Neural progenitor cell (in vitro differentiated cells): ENCODE measurements at regions not wholly inside any gene's neighbourhood (a gene's known extent, or its start where the extent isn't known, plus 50 kb on each side); places are given as distances from the start of the nearest gene placed in this dataset.
A peak's percentile ranks its signal among the peaks of the same experiment; 100 is the strongest.

Experiments
- DNase-seq: peaks from one replicate; pipeline ENCODE4 v3.0.0-alpha.2; 2016; ENCODE audit warnings: low spot score
- H2AFZ ChIP-seq: fragments of 200-600 bp; sonication (generic); replicated peaks from 2 replicates; pipeline ENCODE4 v1.6.1; 2016; ENCODE audit warnings: antibody characterized with exemption
- H3F3A ChIP-seq: fragments of 200-600 bp; sonication (generic); 2 replicates; pipeline ENCODE4 v1.6.1; 2016; ENCODE audit warnings: antibody characterized with exemption, low read depth
- H3K27ac ChIP-seq: fragments of 200-600 bp; sonication (generic); 2 replicates; pipeline ENCODE4 v1.5.1; 2016; ENCODE audit warnings: mild to moderate bottlenecking
- H3K27me3 ChIP-seq: fragments of 200-600 bp; sonication (generic); 2 replicates; pipeline ENCODE4 v1.6.1; 2016; ENCODE audit warnings: mild to moderate bottlenecking, moderate library complexity
- H3K36me3 ChIP-seq: fragments of 200-600 bp; sonication (generic); 2 replicates; pipeline ENCODE4 v1.5.1; 2016
- H3K4me1 ChIP-seq: fragments of 200-600 bp; sonication (generic); 2 replicates; pipeline ENCODE4 v1.6.1; 2016; ENCODE audit warnings: mixed run types
- H3K4me2 ChIP-seq: fragments of 200-600 bp; sonication (generic); 2 replicates; pipeline ENCODE4 v1.6.1; 2016
- H3K4me3 ChIP-seq: fragments of 200-600 bp; sonication (generic); 2 replicates; pipeline ENCODE4 v1.5.1; 2016
- H3K79me2 ChIP-seq: fragments of 200-600 bp; sonication (generic); 2 replicates; pipeline ENCODE4 v1.6.1; 2016; ENCODE audit warnings: low read depth
- H3K9ac ChIP-seq: fragments of 200-600 bp; sonication (generic); 2 replicates; pipeline ENCODE4 v1.6.1; 2016
- H3K9me3 ChIP-seq: fragments of 200-600 bp; sonication (generic); 2 replicates; pipeline ENCODE4 v1.5.1; 2016; ENCODE audit warnings: low read depth
- H4K20me1 ChIP-seq: fragments of 200-600 bp; sonication (generic); 2 replicates; pipeline ENCODE4 v1.6.1; 2016; ENCODE audit warnings: low read depth
- H3K27ac Mint-ChIP-seq: 3 replicates; pipeline ENCODE4 v1.8.0; 2021; ENCODE audit warnings: mixed read lengths
- H3K27me3 Mint-ChIP-seq: 2 replicates; pipeline ENCODE4 v1.8.0; 2022; ENCODE audit warnings: low read depth, mild to moderate bottlenecking, inconsistent platforms, moderate library complexity, mixed read lengths; ENCODE audit not compliant: insufficient read depth
- H3K36me3 Mint-ChIP-seq: 3 replicates; pipeline ENCODE4 v1.8.0; 2021; ENCODE audit warnings: mixed read lengths
- H3K4me1 Mint-ChIP-seq: 3 replicates; pipeline ENCODE4 v1.8.0; 2021; ENCODE audit warnings: mixed read lengths
- H3K4me3 Mint-ChIP-seq: 3 replicates; pipeline ENCODE4 v1.8.0; 2021; ENCODE audit warnings: mild to moderate bottlenecking, moderate library complexity, mixed read lengths
- H3K9me3 Mint-ChIP-seq: 3 replicates; pipeline ENCODE4 v1.8.0; 2020; ENCODE audit warnings: mixed read lengths
- EZH2 ChIP-seq: fragments of 200-600 bp; sonication (generic); IDR thresholded peaks from 2 replicates; pipeline ENCODE4 v1.6.1; 2017; ENCODE audit warnings: antibody characterized with exemption, mild to moderate bottlenecking, moderate library complexity
- EZH2phosphoT487 ChIP-seq: fragments of 200-600 bp; sonication (generic); IDR thresholded peaks from 2 replicates; pipeline ENCODE4 v1.6.1; 2017; ENCODE audit warnings: antibody characterized with exemption
- TF ChIP-seq, protein P1 (sequence below): fragments of 200-600 bp; sonication (generic); IDR thresholded peaks from 2 replicates; pipeline ENCODE4 v1.5.1; 2017; ENCODE audit warnings: antibody characterized with exemption, mild to moderate bottlenecking

- Mint-ChIP-seq H3K36me3 (no peaks in the 10 kb centered on the region), H3K27ac (no peak overlapping the region), H3K9me3 (peaks cover 6% of the 10 kb centered on the region), H3K27me3 (peaks cover 2% of the 10 kb centered on the region), H3K4me1 (no peaks in the 10 kb centered on the region), H3K4me3 (no peak overlapping the region)
- Histone ChIP-seq H3K4me1 (peaks cover 5% of the 10 kb centered on the region), H3K27me3 (no peaks in the 10 kb centered on the region), H3F3A (no peaks in the 10 kb centered on the region), H3K79me2 (no peaks in the 10 kb centered on the region), H2AFZ (no peak overlapping the region), H3K27ac (no peak overlapping the region), H3K9me3 (no peaks in the 10 kb centered on the region), H3K36me3 (no peaks in the 10 kb centered on the region), H3K4me3 (no peak overlapping the region), H3K4me2 (no peak overlapping the region), H4K20me1 (no peaks in the 10 kb centered on the region), H3K9ac (no peak overlapping the region)
- TF ChIP-seq, protein P1, sequence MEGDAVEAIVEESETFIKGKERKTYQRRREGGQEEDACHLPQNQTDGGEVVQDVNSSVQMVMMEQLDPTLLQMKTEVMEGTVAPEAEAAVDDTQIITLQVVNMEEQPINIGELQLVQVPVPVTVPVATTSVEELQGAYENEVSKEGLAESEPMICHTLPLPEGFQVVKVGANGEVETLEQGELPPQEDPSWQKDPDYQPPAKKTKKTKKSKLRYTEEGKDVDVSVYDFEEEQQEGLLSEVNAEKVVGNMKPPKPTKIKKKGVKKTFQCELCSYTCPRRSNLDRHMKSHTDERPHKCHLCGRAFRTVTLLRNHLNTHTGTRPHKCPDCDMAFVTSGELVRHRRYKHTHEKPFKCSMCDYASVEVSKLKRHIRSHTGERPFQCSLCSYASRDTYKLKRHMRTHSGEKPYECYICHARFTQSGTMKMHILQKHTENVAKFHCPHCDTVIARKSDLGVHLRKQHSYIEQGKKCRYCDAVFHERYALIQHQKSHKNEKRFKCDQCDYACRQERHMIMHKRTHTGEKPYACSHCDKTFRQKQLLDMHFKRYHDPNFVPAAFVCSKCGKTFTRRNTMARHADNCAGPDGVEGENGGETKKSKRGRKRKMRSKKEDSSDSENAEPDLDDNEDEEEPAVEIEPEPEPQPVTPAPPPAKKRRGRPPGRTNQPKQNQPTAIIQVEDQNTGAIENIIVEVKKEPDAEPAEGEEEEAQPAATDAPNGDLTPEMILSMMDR = peak; percentile 38
- no peak for TF ChIP-seq EZH2
- DNase-seq = peak; percentile 8
These were observed 121.1 kb downstream of the SPATA18 start for GRCh38 chr4:52172166-52172565.

DNA sequence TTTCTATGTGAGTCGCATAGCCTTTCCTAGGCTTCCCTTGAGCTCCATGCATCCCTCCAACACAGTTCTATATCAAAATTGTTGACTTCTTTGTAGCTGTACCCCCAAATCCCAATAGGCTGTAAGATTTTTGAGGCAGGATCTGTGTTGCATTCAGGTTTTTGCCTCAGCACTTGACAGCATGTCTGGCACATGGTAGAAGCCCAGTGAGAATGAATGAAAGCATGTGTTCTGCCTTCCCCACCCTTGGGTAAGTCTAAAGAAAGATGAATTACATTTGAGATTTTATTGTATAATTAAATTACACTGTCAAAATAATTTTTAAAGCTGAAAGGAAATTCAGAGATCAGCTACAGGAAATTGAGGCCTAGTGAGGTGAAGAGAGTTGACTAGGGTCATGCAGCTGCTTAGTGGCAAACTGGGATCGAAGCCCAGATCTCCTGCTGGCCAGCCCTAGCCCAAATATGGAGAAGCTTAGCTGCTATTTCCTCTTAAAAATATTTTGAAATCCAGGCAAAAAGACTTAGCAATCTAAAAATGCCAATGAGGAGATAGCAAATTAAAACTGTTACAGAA lies 122.5 kb downstream of the SPATA18 start:
- TF ChIP-seq, protein P1 = no peak
- no peak for TF ChIP-seq EZH2
- TF ChIP-seq EZH2phosphoT487 = no peak
- H3K9me3 ChIP-seq = no peaks in the 10 kb centered on the region
- H3K9ac ChIP-seq = no peak overlapping the region
- DNase-seq = no peak
- H3K79me2 ChIP-seq = no peaks in the 10 kb centered on the region
- H3K4me2 ChIP-seq = no peak overlapping the region
- no peaks in the 10 kb centered on the region for H3K4me1 Mint-ChIP-seq
- H3F3A ChIP-seq = no peaks in the 10 kb centered on the region
- H4K20me1 ChIP-seq = no peaks in the 10 kb centered on the region
- no peak overlapping the region for H3K27ac ChIP-seq
- H3K4me1 ChIP-seq = peaks cover 5% of the 10 kb centered on the region
- H3K4me3 Mint-ChIP-seq = no peak overlapping the region
- H3K9me3 Mint-ChIP-seq = peaks cover 9% of the 10 kb centered on the region
- peaks cover 2% of the 10 kb centered on the region for H3K27me3 Mint-ChIP-seq
- no peak overlapping the region for H3K27ac Mint-ChIP-seq
- H3K36me3 Mint-ChIP-seq = no peaks in the 10 kb centered on the region
- H3K36me3 ChIP-seq = no peaks in the 10 kb centered on the region
- no peaks in the 10 kb centered on the region for H3K27me3 ChIP-seq
- H3K4me3 ChIP-seq = no peak overlapping the region
- H2AFZ ChIP-seq = no peak overlapping the region

GRCh38 chr4:52187603-52188002 lies 136.5 kb downstream of the SPATA18 start:
- H3K27me3 ChIP-seq = no peaks in the 10 kb centered on the region
- Mint-ChIP-seq H3K9me3 (no peaks in the 10 kb centered on the region), H3K4me3 (no peak overlapping the region), H3K4me1 (peaks cover 13% of the 10 kb centered on the region), H3K27ac (no peak overlapping the region), H3K36me3 (no peaks in the 10 kb centered on the region), H3K27me3 (no peaks in the 10 kb centered on the region)
- H3K27ac ChIP-seq = no peak overlapping the region
- H2AFZ ChIP-seq = no peak overlapping the region
- H3K9ac ChIP-seq = no peak overlapping the region
- H3K4me1 ChIP-seq = no peaks in the 10 kb centered on the region
- no peak for TF ChIP-seq EZH2
- TF ChIP-seq, protein P1 = no peak
- no peak for TF ChIP-seq EZH2phosphoT487
- DNase-seq = no peak
- no peaks in the 10 kb centered on the region for H3K36me3 ChIP-seq
- no peak overlapping the region for H3K4me3 ChIP-seq
- H3K9me3 ChIP-seq = no peaks in the 10 kb centered on the region
- no peaks in the 10 kb centered on the region for H3K79me2 ChIP-seq
- H3K4me2 ChIP-seq = no peak overlapping the region
- H3F3A ChIP-seq = no peaks in the 10 kb centered on the region
- no peaks in the 10 kb centered on the region for H4K20me1 ChIP-seq
